HG02642 (cell line): ENCODE measurements at regions not wholly inside any gene's neighbourhood (a gene's known extent, or its start where the extent isn't known, plus 50 kb on each side); places are given as distances from the start of the nearest gene placed in this dataset.
A peak's percentile ranks its signal among the peaks of the same experiment; 100 is the strongest.
"Not testable (repeated sequence)": the region's sequence is repeated elsewhere in the genome, so short reads cannot be mapped to it uniquely, and the experiment has no call there.

Source experiments
- ATAC-seq: cut with Tn5 transposase; IDR thresholded peaks from one replicate; pipeline ENCODE4 v1.9.1; 2021; ENCODE audit warnings: mild to moderate bottlenecking; ENCODE audit not compliant: unreplicated experiment, poor library complexity

DNA sequence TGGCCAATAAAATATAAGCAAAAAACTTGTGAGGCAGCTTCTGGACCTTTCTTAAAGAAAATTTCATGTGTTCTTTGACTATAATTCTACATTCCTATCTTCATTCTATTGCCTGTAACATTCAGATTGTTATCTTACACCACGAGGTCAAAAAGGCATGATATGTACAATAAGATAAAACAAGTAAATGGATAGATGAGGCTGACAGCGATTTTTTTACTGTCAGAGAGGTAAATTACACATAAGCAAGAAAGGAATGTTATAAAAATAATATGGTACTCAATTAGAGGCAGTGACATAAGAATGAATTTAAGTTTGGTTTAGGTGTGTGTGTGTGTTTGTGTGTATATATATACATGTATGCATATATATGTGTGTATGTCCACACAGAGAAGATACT lies 660.0 kb downstream of the C12orf50 start:
- no peak for ATAC-seq

DNA sequence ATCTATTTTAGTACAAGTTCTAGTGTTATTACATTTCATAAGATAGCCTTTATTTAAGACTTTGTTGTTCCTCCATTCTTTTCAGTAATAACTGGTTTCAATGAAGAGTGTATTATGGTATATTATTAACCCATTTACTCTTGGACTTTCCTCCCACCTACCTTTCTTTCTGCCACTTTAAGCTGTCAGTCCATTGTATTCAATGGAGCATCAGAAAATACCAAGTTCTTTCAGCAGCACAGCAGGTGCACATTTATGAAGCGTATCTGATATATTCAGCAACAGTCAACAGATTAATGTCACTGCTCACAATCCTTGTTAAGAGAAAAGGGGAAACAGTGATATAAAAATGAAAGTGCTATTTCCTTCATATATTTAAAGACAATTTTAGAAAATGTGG lies 660.9 kb downstream of the C12orf50 start:
- no peak for ATAC-seq

DNA sequence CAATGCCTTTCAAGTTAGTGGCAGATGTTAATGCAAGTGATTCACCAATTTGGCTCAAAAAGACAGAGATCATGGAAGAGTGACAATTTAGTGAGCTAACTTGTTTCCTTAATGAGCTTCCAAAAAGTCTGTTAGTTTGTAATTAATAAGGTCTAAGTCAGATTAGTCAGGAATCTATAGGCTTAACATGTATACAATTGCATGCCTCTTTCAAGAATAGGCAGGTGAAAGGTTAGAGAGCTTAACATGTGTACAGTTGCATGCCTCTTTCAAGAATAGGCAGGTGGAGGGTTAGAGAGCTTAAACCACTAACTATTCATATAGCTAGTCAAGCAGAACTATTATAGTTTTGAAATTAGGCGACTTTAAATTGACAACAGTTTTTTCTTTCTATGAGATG lies 663.8 kb downstream of the C12orf50 start:
- no peak for ATAC-seq

DNA sequence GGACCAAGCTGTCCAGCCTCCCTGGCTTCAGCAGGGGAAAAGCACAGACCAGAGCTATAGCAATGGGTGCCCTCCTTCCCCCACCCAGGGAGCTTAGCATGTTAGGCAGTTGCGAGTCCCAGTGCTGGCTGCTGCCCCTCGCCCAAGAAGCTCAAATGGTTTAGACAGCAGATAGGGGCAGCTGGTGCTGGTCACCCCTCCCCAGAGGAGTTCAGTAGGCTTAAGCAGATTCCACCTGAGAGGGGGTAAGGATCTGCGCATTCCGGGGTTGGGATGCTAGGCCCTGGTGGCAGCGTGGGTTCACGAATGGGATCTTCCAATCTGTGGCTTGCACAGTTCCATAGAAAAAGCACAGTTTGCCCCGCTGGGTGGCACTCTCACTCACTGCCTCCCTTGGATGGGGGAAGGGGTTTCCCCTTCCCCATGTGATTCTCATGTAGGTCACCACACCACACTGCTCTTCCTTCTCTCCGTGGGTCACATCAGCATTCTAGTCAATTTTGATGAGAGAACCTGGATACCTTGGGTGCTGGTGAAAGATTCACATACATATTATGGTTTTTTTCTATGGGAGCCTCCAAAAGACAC lies 665.6 kb downstream of the C12orf50 start:
- ATAC-seq: no peak

DNA sequence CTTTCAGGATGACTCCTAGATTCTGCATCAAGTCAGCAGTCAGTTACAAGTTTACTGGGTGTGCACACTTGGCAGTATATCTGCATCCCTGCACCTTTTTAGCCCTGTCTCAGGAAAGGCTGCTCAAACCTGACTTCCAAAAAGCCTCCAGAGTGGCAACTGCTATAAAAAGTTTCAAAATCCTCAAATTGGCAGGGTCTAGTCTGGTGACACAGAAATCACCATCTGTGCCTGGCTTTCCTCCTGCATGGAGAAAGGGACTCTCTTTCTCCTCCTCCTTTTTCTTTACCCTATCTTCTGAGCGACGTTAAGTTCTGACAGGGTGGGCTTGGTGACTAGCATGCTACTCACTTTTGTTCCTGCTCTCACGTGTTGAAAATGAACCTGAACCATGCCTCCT lies 679.5 kb downstream of the C12orf50 start:
- ATAC-seq: no peak

DNA sequence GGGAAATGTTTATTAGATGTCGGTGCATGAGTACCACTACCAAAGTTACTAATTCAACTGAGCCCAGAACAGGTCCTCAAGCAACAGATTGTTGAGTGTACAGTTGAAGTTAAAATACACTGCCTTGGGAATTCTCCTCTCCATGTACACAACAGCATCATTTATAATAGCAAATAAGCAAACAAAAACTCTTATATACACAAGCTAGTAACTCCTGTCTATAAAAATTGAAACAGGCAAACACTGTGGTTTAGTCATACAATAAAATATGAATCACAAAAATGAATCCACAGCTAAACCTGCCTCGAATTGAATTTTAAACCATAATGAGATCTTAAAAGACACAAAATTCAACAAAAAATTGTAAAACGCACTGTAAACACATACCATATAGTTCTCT lies 681.1 kb downstream of the C12orf50 start:
- no peak for ATAC-seq

DNA sequence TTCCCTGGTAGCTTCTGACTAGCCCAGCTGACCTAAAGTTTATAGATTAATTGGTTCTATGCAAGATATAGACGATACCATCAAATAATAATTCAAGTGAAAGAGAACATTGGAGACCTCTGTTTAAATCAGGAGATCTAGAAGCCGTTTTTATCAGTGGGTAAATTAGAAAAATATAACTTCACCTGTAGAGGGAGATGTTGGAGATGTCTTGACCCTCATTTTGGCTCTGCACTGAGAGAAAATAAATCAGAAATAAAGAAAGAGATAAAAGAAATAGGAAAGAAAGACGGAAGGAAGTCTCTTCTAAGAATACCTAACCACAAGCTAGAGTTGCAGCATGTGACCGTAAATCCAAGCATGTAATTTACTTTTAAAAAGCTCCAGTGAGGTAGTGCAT lies 684.5 kb downstream of the C12orf50 start:
- ATAC-seq: no peak

DNA sequence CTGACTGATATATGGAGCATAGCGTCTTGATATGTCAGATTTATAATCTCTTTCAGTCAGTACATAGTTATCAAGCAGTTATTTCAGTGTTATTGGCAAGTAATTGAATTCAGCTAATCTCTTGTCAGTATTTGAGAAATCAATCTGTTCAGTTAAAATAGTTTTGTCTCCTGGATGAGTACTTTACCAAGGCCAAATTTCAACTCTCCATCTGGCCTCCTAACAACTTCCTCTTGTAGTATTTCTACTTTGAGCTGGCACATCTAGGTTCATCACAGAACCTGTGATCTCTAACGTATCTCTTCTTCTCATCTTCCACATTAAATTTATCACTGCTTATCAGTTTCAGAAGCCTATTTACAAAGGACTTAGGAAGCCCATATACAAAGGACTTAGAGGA lies 690.5 kb downstream of the C12orf50 start:
- ATAC-seq: no peak

DNA sequence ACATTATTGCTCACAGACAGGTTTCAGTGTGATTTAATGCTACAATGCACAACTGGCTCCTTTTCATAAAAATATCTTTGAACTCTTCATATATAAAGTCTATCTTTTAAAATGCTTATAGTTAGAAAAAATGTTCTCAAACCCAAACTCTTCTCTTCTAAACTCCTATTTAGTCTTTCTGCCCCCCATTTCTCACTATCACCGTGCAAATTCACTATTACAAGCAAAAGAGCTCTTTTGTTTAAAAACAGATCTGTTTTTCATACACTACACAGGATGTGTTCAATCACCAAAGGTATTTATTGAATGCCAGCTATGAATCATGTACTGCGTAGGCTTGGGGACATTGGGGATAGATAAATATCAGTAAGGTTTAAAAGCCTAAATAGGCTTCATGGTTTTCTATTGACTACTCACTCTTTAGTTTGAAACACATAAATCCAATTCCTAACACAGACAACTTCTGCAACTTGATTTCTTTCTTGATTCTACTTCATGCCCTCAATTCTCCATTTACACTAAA lies 692.3 kb downstream of the C12orf50 start:
- ATAC-seq: no peak

DNA sequence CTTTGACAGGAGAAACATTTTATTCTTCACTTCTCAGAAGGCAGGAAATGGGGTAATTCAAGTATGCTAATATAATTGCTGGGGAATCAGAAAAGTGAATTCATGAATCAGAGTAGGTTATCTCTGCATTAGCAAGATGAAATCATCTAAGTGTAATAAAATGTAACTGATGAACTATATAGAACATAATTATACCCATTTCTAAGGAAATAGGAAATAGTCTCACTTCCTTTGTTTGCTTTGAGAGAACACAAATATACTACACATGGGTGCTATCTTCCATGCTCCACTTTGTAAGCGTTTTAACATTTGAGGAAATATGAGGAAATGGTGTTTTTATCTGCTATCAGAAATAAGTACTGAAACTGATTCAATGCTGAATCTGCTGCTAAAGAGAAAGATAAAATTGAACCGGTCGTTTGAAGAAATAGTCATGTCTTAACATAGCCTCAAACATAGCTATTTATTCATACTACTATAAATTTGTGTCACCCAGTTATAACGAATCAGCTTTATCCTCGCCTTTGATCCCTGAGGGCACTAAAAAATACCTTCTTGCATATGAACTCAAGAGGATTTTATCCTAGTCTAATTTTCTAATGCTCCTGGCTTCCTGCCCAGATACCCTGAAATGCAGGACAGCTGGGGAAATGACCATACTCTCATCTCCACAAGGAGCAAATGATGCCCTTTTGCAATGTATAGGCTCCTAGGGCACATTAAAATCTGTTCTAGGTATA lies 696.0 kb downstream of the C12orf50 start:
- no peak for ATAC-seq

DNA sequence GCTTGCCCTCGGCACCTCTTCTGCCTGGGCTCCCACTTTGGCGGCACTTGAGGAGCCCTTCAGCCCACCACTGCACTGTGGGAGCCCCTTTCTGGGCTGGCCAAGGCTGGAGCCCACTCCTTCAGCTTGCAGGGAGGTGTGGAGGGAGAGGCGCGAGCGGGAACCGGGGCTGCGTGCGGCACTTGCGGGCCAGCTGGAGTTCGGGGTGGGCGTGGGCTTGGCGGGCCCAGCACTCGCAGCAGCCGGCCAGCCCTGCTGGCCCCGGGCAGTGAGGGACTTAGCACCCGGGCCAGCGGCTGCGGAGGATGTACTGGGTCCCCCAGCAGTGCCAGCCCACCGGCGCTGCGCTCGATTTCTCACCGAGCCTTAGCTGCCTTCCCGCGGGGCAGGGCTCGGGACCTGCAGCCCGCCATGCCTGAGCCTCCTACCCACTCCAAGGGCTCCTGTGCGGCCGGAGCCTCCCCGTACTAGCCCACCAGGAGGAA lies 699.1 kb downstream of the C12orf50 start:
- ATAC-seq: not testable (repeated sequence)

DNA sequence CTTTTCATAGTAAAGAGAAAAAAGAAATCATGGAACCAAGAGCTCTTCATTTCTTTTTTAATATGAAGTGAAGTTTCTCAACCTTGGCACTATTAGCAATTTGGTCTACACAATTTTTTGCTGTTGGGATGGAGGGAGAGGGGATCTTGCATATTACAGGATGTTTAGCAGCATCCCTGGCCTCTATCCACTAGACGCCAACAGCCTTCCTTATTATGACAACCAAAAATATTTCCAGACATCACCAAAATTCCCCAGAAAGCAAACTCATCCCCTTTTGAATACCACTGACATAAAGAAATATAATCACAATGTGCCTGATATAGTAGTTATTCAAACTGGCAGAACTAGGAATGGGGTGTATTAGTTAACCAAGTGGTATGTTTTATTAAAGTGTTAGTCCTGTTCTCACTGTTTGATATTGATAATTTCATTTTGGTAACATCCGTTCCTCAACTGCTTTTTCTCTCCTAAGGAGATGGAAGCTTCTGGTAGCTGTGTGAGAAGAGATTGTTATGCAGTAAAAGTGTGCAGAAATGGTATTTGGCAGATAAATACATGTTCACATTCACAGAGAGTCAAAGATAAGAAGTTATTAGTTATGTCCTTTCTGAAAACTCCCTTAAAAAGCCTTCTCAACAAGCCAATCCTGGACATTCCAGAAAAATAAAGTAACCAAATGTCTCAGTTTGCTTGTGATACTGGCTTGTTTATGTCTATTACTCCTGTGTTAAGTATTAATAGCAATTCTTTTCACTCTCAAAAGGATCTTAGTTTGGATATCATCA lies 699.9 kb downstream of the C12orf50 start:
- ATAC-seq: no peak

DNA sequence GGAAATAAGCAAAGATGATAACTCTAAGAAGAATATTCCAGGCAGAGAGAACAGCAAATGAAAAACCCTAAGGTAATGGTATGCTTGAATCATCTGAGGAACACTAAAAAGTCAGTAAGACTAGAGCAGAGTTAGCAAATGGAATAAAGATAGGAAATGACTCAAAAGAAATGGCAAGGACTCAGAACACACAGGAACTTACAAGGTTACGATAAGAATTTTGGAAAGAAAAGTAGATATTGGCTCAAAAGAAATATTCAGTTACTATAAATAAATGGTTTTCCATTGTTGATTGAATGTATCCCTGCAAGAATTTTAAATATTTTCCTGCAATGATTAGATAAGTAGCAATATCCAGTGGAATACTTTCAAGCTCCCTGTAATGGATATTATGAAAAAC lies 705.8 kb downstream of the C12orf50 start:
- no peak for ATAC-seq

DNA sequence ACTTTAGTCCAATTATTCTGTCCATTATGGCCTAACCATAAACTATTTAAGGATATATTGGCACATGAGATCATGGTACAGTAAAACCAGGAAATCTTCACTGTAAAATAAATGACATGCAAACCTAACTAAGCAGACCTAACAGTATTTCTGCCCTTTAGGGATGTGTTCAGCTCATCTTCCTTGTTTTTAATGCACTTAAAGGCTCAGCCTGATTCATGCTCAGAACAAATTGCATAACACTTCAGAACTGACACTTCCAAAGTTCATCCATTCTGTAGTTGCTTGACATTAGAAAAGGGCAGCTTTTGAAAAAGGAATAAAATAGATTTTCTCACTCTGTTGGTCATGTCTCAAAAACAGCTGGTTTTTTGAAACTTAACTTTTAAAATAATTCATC lies 708.5 kb downstream of the C12orf50 start:
- ATAC-seq: no peak

DNA sequence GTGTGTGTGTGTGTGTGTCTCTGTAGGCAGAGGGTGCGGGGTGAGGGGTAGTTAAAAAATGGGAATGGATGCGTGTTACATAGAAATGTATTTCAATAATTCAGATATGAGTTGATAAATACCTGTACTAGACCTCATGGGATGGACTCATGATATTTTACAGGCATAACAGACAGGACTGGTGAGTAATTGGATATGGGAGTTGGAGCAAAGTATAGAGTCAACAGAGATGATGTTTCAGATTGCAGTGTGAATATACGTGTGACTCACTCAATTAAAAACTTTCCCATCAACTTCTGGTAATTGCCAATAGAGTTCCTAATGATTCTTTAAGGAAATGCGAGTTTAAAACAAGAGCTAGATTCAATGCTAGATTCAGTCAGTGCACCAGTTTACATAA lies 711.9 kb downstream of the C12orf50 start:
- no peak for ATAC-seq

DNA sequence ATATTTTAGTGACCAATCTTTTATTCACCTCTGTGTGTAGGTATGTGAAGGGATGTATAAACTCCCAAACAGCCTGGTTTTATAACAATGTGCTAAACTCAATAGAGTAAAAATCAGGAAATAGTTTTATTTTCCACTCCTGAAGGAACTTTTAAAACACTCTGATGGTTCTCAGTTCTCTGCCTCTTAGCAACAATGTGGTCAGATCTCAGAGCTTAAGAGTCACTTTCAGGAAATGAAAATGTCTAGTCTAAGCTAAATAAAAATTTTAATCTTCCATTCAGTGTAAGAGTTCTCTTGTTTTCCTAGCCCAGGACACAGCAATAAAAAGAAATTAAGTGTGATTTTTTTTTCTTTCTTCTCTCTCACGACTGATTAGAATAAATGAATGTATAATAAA lies 718.0 kb downstream of the C12orf50 start:
- ATAC-seq: peak; percentile 75

DNA sequence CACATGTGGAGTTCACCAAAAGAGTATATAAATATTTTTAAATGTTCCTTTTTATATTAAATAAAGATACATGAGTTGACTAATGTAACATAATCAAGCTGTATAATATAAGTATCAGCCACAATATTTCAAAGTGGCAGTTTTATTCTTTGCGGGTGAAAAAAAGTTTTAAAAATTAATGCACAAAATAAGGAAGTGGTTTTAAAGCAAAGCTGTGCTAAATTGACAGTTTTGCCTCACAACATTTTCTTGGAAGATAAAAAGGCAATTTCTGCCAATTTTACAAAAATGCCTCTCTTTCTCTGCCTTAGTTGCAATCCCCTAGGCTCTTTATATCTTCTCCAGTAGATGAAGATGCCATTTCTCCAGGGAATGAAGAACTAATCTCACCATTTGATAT lies 719.1 kb downstream of the C12orf50 start:
- no peak for ATAC-seq

DNA sequence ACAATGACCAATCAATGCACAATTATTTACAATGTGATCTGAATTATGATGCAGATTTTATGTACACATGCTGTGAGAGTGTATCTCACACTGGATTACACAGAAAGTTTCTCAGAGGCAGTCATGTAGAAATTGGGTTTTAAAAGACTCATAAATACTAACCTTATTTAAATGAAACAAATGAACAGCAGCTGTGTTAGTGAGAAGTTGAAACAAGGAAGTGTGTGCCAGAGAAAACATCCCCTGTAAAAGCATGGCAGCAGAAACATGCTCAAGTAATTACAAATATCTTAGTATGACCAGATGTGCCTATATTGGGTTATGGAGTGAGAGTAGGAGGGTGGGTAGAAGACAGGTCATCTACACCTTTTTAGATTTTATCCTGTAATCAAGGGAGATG lies 723.7 kb downstream of the C12orf50 start:
- peak; percentile 68 for ATAC-seq

DNA sequence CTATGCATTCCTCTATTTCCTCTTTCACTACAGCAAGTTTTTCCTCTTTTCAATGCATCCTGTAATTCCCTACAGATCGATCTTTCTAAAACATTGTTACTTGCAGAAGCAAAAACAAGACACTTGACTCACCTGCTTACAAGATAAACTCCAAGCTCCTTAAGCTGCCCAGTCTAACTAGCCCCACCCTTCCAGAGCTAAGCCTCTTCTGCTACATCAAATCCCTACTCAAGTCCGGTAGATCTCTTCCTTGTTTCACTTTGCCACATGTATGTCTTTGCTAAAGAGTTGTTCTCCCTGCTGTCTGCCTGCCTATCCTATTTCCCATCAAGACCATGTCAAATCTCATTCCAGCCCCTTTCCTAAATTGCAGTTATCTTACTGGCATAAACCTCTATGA lies 724.8 kb downstream of the C12orf50 start:
- ATAC-seq: no peak

DNA sequence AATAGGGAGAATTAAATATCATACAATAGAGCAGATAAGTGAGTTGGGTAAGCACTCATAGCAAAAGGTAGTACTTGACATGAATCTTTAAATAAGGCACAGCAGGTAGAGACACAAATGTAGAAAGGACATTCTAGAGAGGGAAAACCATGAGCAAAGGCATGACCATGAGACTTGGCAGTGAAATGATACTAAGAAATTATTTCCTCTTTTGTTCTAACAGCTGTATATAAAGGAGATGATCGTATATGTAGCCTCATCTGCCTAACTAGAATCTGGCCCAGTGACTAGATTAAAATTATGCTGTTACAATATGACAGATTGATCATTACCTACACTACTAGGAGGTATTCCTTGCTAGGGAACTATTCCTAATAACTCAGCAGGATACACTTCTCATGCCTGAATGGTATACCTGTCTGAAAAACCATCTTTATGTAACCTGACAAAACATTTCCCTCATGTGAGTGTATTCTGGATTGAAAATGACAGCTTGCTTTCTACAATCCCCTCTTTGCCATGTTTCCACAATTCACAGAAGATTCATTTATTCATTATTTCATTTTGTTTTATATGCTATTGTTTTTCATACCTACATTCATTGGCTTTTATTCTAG lies 725.7 kb downstream of the C12orf50 start:
- ATAC-seq: no peak
